ENCODE measurements at regions not wholly inside any gene's neighbourhood (a gene's known extent, or its start where the extent isn't known, plus 50 kb on each side); places are given as distances from the start of the nearest gene placed in this dataset.
A peak's percentile ranks its signal among the peaks of the same experiment; 100 is the strongest.

DNA sequence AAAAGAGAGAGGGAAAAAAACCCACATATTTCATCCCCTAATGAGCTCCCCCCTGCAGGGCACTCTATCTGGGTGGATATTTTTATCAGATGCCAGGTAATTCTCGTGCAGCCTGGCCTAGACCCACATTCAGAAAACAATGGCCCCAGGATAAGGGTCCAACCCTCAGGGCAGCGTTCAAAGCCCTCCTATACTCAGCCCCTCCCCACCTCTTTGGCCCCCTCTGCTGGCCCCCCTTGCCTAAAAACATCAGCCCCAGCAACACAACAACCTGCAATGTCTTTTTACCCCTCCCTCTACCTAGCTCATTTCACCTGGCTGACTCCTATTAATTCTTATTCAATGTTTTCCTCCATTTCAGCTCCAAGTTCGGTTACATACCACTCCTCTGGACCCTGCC lies 145.4 kb upstream of the MED14 start:
- no peak overlapping the region for H3K4me2 ChIP-seq (ENCODE audit: low read length)
- no peak overlapping the region for H2BK12ac ChIP-seq (ENCODE audit: low read length)
- H2AFZ ChIP-seq (ENCODE audit: insufficient read depth, low read length, poor library complexity): no peak overlapping the region
- no peak overlapping the region for H4K12ac ChIP-seq (ENCODE audit: low read depth, low read length)
- no peaks in the 10 kb centered on the region for H3K27me3 ChIP-seq (ENCODE audit: insufficient read depth, low read length)
- DNase-seq: no peak
- H3K79me2 ChIP-seq (ENCODE audit: control insufficient read depth, insufficient read depth, low read length, poor library complexity): no peaks in the 10 kb centered on the region
- H3K14ac ChIP-seq (ENCODE audit: low read length): no peak overlapping the region
- H3K79me1 ChIP-seq (ENCODE audit: low read length): no peaks in the 10 kb centered on the region
- H3K4ac ChIP-seq (ENCODE audit: low read depth, low read length): no peak overlapping the region
- H3K4me1 ChIP-seq (ENCODE audit: control insufficient read depth in 1 of 2, insufficient read depth in 2 of 2, low read length in 2 of 2): no peaks in the 10 kb centered on the region
- H3K18ac ChIP-seq (ENCODE audit: low read length): no peak overlapping the region
- no peak overlapping the region for H2AK5ac ChIP-seq (ENCODE audit: low read length)
- H3K4me3 ChIP-seq (ENCODE audit: low read depth, low read length): no peak overlapping the region
- no peak overlapping the region for H3K9ac ChIP-seq (ENCODE audit: low read length)
- H3K27ac ChIP-seq (ENCODE audit: low read depth, low read length): no peak overlapping the region
- H4K91ac ChIP-seq (ENCODE audit: low read depth, low read length): no peak overlapping the region
- no peak overlapping the region for H3K23ac ChIP-seq (ENCODE audit: low read length)
- H2BK120ac ChIP-seq (ENCODE audit: insufficient read depth, low read length, poor library complexity): no peak overlapping the region
- no CpG with 5 or more reads among the region's 3 CpGs for WGBS (ENCODE audit: extremely low coverage, insufficient coverage, insufficient read length)
- H2BK5ac ChIP-seq (ENCODE audit: low read depth, low read length, poor library complexity): no peak overlapping the region
- no peaks in the 10 kb centered on the region for H3K36me3 ChIP-seq (ENCODE audit: control insufficient read depth in 1 of 2, insufficient read depth in 2 of 2, low read length in 2 of 2)
- no peaks in the 10 kb centered on the region for H3K9me3 ChIP-seq (ENCODE audit: insufficient read depth, low read depth, low read length)
- H4K8ac ChIP-seq (ENCODE audit: low read depth, low read length): no peak overlapping the region

DNA sequence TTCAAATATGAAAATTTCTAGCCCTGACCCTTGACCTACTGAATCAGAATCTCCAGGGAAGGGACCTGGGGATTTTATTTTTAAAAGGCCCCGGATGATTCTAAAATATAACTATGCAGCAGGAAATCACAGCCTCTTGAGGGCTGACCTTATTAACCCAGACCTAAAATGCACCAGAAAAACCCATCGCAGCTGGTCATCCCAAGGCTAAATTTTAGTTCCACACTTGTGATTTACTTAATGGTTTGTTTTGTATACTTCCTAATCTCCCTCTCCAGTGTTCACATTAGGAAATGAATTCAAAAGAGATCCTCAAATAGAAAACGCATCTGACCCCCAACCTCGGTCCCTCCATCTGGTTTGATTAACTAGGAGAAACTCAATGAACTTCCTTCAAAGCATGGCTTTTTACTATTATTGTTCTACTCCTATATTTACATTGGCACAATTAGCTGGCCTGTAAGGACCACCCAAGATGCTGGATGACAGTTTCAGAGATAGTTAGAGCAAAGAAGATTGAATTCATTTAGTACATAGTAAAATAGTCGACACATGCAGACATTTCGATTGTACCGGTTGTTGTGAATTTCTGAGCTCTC lies 147.8 kb upstream of the MED14 start:
- no peaks in the 10 kb centered on the region for H3K27me3 ChIP-seq (ENCODE audit: insufficient read depth, low read length)
- H2BK120ac ChIP-seq (ENCODE audit: insufficient read depth, low read length, poor library complexity): no peak overlapping the region
- no peak overlapping the region for H3K14ac ChIP-seq (ENCODE audit: low read length)
- no peak overlapping the region for H3K9ac ChIP-seq (ENCODE audit: low read length)
- H3K4me1 ChIP-seq (ENCODE audit: control insufficient read depth in 1 of 2, insufficient read depth in 2 of 2, low read length in 2 of 2): no peaks in the 10 kb centered on the region
- no peaks in the 10 kb centered on the region for H3K36me3 ChIP-seq (ENCODE audit: control insufficient read depth in 1 of 2, insufficient read depth in 2 of 2, low read length in 2 of 2)
- H3K4ac ChIP-seq (ENCODE audit: low read depth, low read length): no peak overlapping the region
- no peaks in the 10 kb centered on the region for H3K9me3 ChIP-seq (ENCODE audit: insufficient read depth, low read depth, low read length)
- no peak overlapping the region for H2BK12ac ChIP-seq (ENCODE audit: low read length)
- H2BK5ac ChIP-seq (ENCODE audit: low read depth, low read length, poor library complexity): no peak overlapping the region
- no peak overlapping the region for H3K18ac ChIP-seq (ENCODE audit: low read length)
- H3K27ac ChIP-seq (ENCODE audit: low read depth, low read length): no peak overlapping the region
- H3K4me3 ChIP-seq (ENCODE audit: low read depth, low read length): no peak overlapping the region
- no peak overlapping the region for H2AK5ac ChIP-seq (ENCODE audit: low read length)
- H3K23ac ChIP-seq (ENCODE audit: low read length): no peak overlapping the region
- H3K79me1 ChIP-seq (ENCODE audit: low read length): no peaks in the 10 kb centered on the region
- DNase-seq: no peak
- no peak overlapping the region for H2AFZ ChIP-seq (ENCODE audit: insufficient read depth, low read length, poor library complexity)
- no peak overlapping the region for H3K4me2 ChIP-seq (ENCODE audit: low read length)
- no peak overlapping the region for H4K8ac ChIP-seq (ENCODE audit: low read depth, low read length)
- no peaks in the 10 kb centered on the region for H3K79me2 ChIP-seq (ENCODE audit: control insufficient read depth, insufficient read depth, low read length, poor library complexity)
- H4K91ac ChIP-seq (ENCODE audit: low read depth, low read length): no peak overlapping the region
- no peak overlapping the region for H4K12ac ChIP-seq (ENCODE audit: low read depth, low read length)
- no CpG with 5 or more reads among the region's 7 CpGs for WGBS (ENCODE audit: extremely low coverage, insufficient coverage, insufficient read length)

DNA sequence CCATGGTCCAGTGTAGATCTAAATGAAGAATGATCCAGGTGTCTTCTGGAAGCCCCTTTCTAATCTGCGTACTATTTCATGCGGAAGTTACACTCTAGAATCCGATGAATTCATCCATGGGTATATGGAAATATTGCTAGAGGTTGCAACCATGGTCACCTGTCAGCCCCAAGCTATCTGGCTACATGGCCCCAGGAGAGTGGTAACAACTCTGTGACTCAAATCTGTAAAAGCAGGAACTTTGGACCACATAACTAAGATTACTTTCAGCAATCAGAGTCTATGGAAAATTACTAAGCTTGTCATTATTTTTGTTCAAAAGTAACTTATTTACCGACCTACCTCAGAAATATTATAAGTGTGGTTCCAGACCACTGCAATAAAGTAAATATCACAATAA lies 150.6 kb upstream of the MED14 start:
- no peaks in the 10 kb centered on the region for H3K4me1 ChIP-seq (ENCODE audit: control insufficient read depth in 1 of 2, insufficient read depth in 2 of 2, low read length in 2 of 2)
- no peak overlapping the region for H3K4me3 ChIP-seq (ENCODE audit: low read depth, low read length)
- H3K4ac ChIP-seq (ENCODE audit: low read depth, low read length): no peak overlapping the region
- H3K9me3 ChIP-seq (ENCODE audit: insufficient read depth, low read depth, low read length): no peaks in the 10 kb centered on the region
- no peaks in the 10 kb centered on the region for H3K36me3 ChIP-seq (ENCODE audit: control insufficient read depth in 1 of 2, insufficient read depth in 2 of 2, low read length in 2 of 2)
- H3K27ac ChIP-seq (ENCODE audit: low read depth, low read length): no peak overlapping the region
- H2BK12ac ChIP-seq (ENCODE audit: low read length): no peak overlapping the region
- no peak overlapping the region for H2AFZ ChIP-seq (ENCODE audit: insufficient read depth, low read length, poor library complexity)
- H4K12ac ChIP-seq (ENCODE audit: low read depth, low read length): no peak overlapping the region
- no peaks in the 10 kb centered on the region for H3K79me1 ChIP-seq (ENCODE audit: low read length)
- no peak overlapping the region for H4K91ac ChIP-seq (ENCODE audit: low read depth, low read length)
- DNase-seq: peak in 1 of 2 donors; percentile 50
- no peak overlapping the region for H3K14ac ChIP-seq (ENCODE audit: low read length)
- H3K79me2 ChIP-seq (ENCODE audit: control insufficient read depth, insufficient read depth, low read length, poor library complexity): no peaks in the 10 kb centered on the region
- no CpG with 5 or more reads among the region's 4 CpGs for WGBS (ENCODE audit: extremely low coverage, insufficient coverage, insufficient read length)
- H3K9ac ChIP-seq (ENCODE audit: low read length): no peak overlapping the region
- no peak overlapping the region for H3K23ac ChIP-seq (ENCODE audit: low read length)
- H3K18ac ChIP-seq (ENCODE audit: low read length): no peak overlapping the region
- H2BK5ac ChIP-seq (ENCODE audit: low read depth, low read length, poor library complexity): no peak overlapping the region
- no peak overlapping the region for H4K8ac ChIP-seq (ENCODE audit: low read depth, low read length)
- H2BK120ac ChIP-seq (ENCODE audit: insufficient read depth, low read length, poor library complexity): no peak overlapping the region
- no peak overlapping the region for H3K4me2 ChIP-seq (ENCODE audit: low read length)
- no peaks in the 10 kb centered on the region for H3K27me3 ChIP-seq (ENCODE audit: insufficient read depth, low read length)
- no peak overlapping the region for H2AK5ac ChIP-seq (ENCODE audit: low read length)

DNA sequence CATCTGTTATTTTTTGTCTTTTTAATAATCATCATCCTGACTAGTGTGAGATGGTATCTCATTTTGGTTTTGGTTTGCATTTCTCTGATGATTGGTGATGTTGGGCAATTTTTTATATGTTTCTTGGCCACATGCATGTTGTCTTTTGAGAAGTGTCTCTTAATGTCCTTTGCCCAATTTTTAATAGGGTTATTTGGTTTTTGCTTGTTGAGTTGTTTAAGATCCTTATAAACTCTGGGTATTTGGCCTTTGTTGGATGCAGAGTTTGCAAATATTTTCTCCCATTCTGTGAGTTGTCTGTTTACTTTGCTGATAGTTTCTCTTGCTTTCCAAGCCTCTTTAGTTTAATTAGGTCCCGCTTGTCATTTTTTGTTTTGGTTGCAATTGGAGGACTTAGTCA lies 152.1 kb upstream of the MED14 start:
- WGBS (ENCODE audit: extremely low coverage, insufficient coverage, insufficient read length): no CpG with 5 or more reads among the region's 1 CpG
- H3K27me3 ChIP-seq (ENCODE audit: insufficient read depth, low read length): no peaks in the 10 kb centered on the region
- no peaks in the 10 kb centered on the region for H3K36me3 ChIP-seq (ENCODE audit: control insufficient read depth in 1 of 2, insufficient read depth in 2 of 2, low read length in 2 of 2)
- H4K12ac ChIP-seq (ENCODE audit: low read depth, low read length): no peak overlapping the region
- no peak overlapping the region for H3K27ac ChIP-seq (ENCODE audit: low read depth, low read length)
- no peak overlapping the region for H4K91ac ChIP-seq (ENCODE audit: low read depth, low read length)
- no peak overlapping the region for H3K4me3 ChIP-seq (ENCODE audit: low read depth, low read length)
- H3K9ac ChIP-seq (ENCODE audit: low read length): no peak overlapping the region
- no peak overlapping the region for H2BK120ac ChIP-seq (ENCODE audit: insufficient read depth, low read length, poor library complexity)
- no peak overlapping the region for H3K23ac ChIP-seq (ENCODE audit: low read length)
- H3K79me1 ChIP-seq (ENCODE audit: low read length): no peaks in the 10 kb centered on the region
- H2BK5ac ChIP-seq (ENCODE audit: low read depth, low read length, poor library complexity): no peak overlapping the region
- no peak for DNase-seq
- no peak overlapping the region for H2AFZ ChIP-seq (ENCODE audit: insufficient read depth, low read length, poor library complexity)
- no peak overlapping the region for H3K4me2 ChIP-seq (ENCODE audit: low read length)
- H3K9me3 ChIP-seq (ENCODE audit: insufficient read depth, low read depth, low read length): no peaks in the 10 kb centered on the region
- no peak overlapping the region for H2BK12ac ChIP-seq (ENCODE audit: low read length)
- H3K14ac ChIP-seq (ENCODE audit: low read length): no peak overlapping the region
- H3K4ac ChIP-seq (ENCODE audit: low read depth, low read length): no peak overlapping the region
- no peaks in the 10 kb centered on the region for H3K79me2 ChIP-seq (ENCODE audit: control insufficient read depth, insufficient read depth, low read length, poor library complexity)
- no peak overlapping the region for H3K18ac ChIP-seq (ENCODE audit: low read length)
- no peak overlapping the region for H4K8ac ChIP-seq (ENCODE audit: low read depth, low read length)
- no peak overlapping the region for H2AK5ac ChIP-seq (ENCODE audit: low read length)
- H3K4me1 ChIP-seq (ENCODE audit: control insufficient read depth in 1 of 2, insufficient read depth in 2 of 2, low read length in 2 of 2): no peaks in the 10 kb centered on the region

Data from trophoblast cell (in vitro differentiated cells and primary cell).